ENCODE measurements at regions not wholly inside any gene's neighbourhood (a gene's known extent, or its start where the extent isn't known, plus 50 kb on each side); places are given as distances from the start of the nearest gene placed in this dataset.
"Not testable (repeated sequence)": the region's sequence is repeated elsewhere in the genome, so short reads cannot be mapped to it uniquely, and the experiment has no call there.

GRCh38 chrX:143318857-143319256 is 198.4 kb downstream of the SPANXN3 start:
- not testable (repeated sequence) for TF ChIP-seq POLR2A, CTCF, POLR2AphosphoS5 (IDR thresholded peaks at IDR 0.05)
